ENCODE measurements at regions not wholly inside any gene's neighbourhood (a gene's known extent, or its start where the extent isn't known, plus 50 kb on each side); places are given as distances from the start of the nearest gene placed in this dataset.
"Not testable (repeated sequence)": the region's sequence is repeated elsewhere in the genome, so short reads cannot be mapped to it uniquely, and the experiment has no call there.

- H3K27me3 ChIP-seq (ENCODE audit: control insufficient read depth, extremely low read depth, insufficient read depth, low read length); H3K9ac ChIP-seq (ENCODE audit: control insufficient read depth, extremely low read depth, insufficient read depth, low read length); H3K4me3 ChIP-seq (ENCODE audit: control insufficient read depth in 2 of 3, extremely low read depth in 1 of 3, insufficient read depth in 2 of 3, low read depth in 1 of 3, low read length in 3 of 3); H3K27ac ChIP-seq (ENCODE audit: control insufficient read depth, insufficient read depth, low read length); H3K36me3 ChIP-seq (ENCODE audit: control insufficient read depth in 2 of 2, extremely low read depth in 1 of 2, insufficient read depth in 2 of 2, low read length in 2 of 2); H2AFZ ChIP-seq (ENCODE audit: control insufficient read depth, low read length); DNase-seq (ENCODE audit: low read depth, low spot score); H3K9me3 ChIP-seq (ENCODE audit: control insufficient read depth, low read depth, low read length); dilution Hi-C loops (cut with MboI; ENCODE audit: extremely low pct_ligation_motif_present, low sequenced_read_pairs); H3K9me1 ChIP-seq (ENCODE audit: control insufficient read depth, extremely low read depth, insufficient read depth, low read length); H3K4me1 ChIP-seq (ENCODE audit: control insufficient read depth, extremely low read depth, insufficient read depth, low read length); H3K79me2 ChIP-seq (ENCODE audit: control insufficient read depth, insufficient read depth, low read length); H4K20me1 ChIP-seq (ENCODE audit: control insufficient read depth, extremely low read depth, insufficient read depth, low read length); H3K4me2 ChIP-seq (ENCODE audit: control insufficient read depth, extremely low read depth, insufficient read depth, low read depth, low read length): not testable (repeated sequence)
- peak in 2 of 3 experiments; percentile 8 to 17 for TF ChIP-seq CTCF (optimal IDR thresholded peaks at IDR 0.05 in 1 of 3, IDR thresholded peaks at IDR 0.05 in 1 of 3, conservative IDR thresholded peaks at IDR 0.05 in 1 of 3; ENCODE audit: extremely low read depth in 1 of 3, insufficient read depth in 2 of 3, low read length in 3 of 3)
- FAIRE-seq, result peak; percentile 76
These were observed 153.5 kb upstream of the CHL1 start for GRCh38 chr3:42871-43744.

GRCh38 chr3:44028-44676 lies 152.4 kb upstream of the CHL1 start:
- DNase-seq (ENCODE audit: low read depth, low spot score) (no peak), FAIRE-seq (no peak)
- no peaks in the 10 kb centered on the region for H3K27me3 ChIP-seq (ENCODE audit: control insufficient read depth, extremely low read depth, insufficient read depth, low read length)
- H3K4me1 ChIP-seq (ENCODE audit: control insufficient read depth, extremely low read depth, insufficient read depth, low read length), result no peaks in the 10 kb centered on the region
- no peak for TF ChIP-seq CTCF (optimal IDR thresholded peaks at IDR 0.05 in 1 of 3, IDR thresholded peaks at IDR 0.05 in 1 of 3, conservative IDR thresholded peaks at IDR 0.05 in 1 of 3; ENCODE audit: extremely low read depth in 1 of 3, insufficient read depth in 2 of 3, low read length in 3 of 3)
- no peak overlapping the region for H3K27ac ChIP-seq (ENCODE audit: control insufficient read depth, insufficient read depth, low read length)
- no peaks in the 10 kb centered on the region for H4K20me1 ChIP-seq (ENCODE audit: control insufficient read depth, extremely low read depth, insufficient read depth, low read length)
- H2AFZ ChIP-seq (ENCODE audit: control insufficient read depth, low read length), result no peak overlapping the region
- H3K79me2 ChIP-seq (ENCODE audit: control insufficient read depth, insufficient read depth, low read length), result no peaks in the 10 kb centered on the region
- H3K4me2 ChIP-seq (ENCODE audit: control insufficient read depth, extremely low read depth, insufficient read depth, low read depth, low read length), result no peak overlapping the region
- H3K4me3 ChIP-seq (ENCODE audit: control insufficient read depth in 2 of 3, extremely low read depth in 1 of 3, insufficient read depth in 2 of 3, low read depth in 1 of 3, low read length in 3 of 3), result no peak overlapping the region
- H3K36me3 ChIP-seq (ENCODE audit: control insufficient read depth in 2 of 2, extremely low read depth in 1 of 2, insufficient read depth in 2 of 2, low read length in 2 of 2), result no peaks in the 10 kb centered on the region
- no peaks in the 10 kb centered on the region for H3K9me1 ChIP-seq (ENCODE audit: control insufficient read depth, extremely low read depth, insufficient read depth, low read length)
- dilution Hi-C loops (cut with MboI; ENCODE audit: extremely low pct_ligation_motif_present, low sequenced_read_pairs), result no loop called here
- no peaks in the 10 kb centered on the region for H3K9me3 ChIP-seq (ENCODE audit: control insufficient read depth, low read depth, low read length)
- no peak overlapping the region for H3K9ac ChIP-seq (ENCODE audit: control insufficient read depth, extremely low read depth, insufficient read depth, low read length)

GRCh38 chr3:44941-45340 lies 151.6 kb upstream of the CHL1 start:
- H4K20me1 ChIP-seq (ENCODE audit: control insufficient read depth, extremely low read depth, insufficient read depth, low read length); DNase-seq (ENCODE audit: low read depth, low spot score); H3K9me3 ChIP-seq (ENCODE audit: control insufficient read depth, low read depth, low read length); FAIRE-seq; H3K9ac ChIP-seq (ENCODE audit: control insufficient read depth, extremely low read depth, insufficient read depth, low read length); H3K27ac ChIP-seq (ENCODE audit: control insufficient read depth, insufficient read depth, low read length); H3K4me2 ChIP-seq (ENCODE audit: control insufficient read depth, extremely low read depth, insufficient read depth, low read depth, low read length); H3K4me1 ChIP-seq (ENCODE audit: control insufficient read depth, extremely low read depth, insufficient read depth, low read length); H3K4me3 ChIP-seq (ENCODE audit: control insufficient read depth in 2 of 3, extremely low read depth in 1 of 3, insufficient read depth in 2 of 3, low read depth in 1 of 3, low read length in 3 of 3); dilution Hi-C loops (cut with MboI; ENCODE audit: extremely low pct_ligation_motif_present, low sequenced_read_pairs); H3K36me3 ChIP-seq (ENCODE audit: control insufficient read depth in 2 of 2, extremely low read depth in 1 of 2, insufficient read depth in 2 of 2, low read length in 2 of 2); H3K27me3 ChIP-seq (ENCODE audit: control insufficient read depth, extremely low read depth, insufficient read depth, low read length); H2AFZ ChIP-seq (ENCODE audit: control insufficient read depth, low read length); H3K9me1 ChIP-seq (ENCODE audit: control insufficient read depth, extremely low read depth, insufficient read depth, low read length); H3K79me2 ChIP-seq (ENCODE audit: control insufficient read depth, insufficient read depth, low read length): not testable (repeated sequence)

Data from keratinocyte (primary cell).